AG09319 (cell line): ENCODE measurements at regions not wholly inside any gene's neighbourhood (a gene's known extent, or its start where the extent isn't known, plus 50 kb on each side); places are given as distances from the start of the nearest gene placed in this dataset.

ENCODE experiments used
- DNase-seq: peaks from one replicate; pipeline ENCODE4 v3.0.0-alpha.2; 2010; ENCODE audit warnings: low read depth; ENCODE audit errors: extremely low read depth
- TF ChIP-seq, protein P1 (sequence below): IDR thresholded peaks from 2 replicates; pipeline ENCODE4 v1.5.1; 2011; ENCODE audit warnings: low read depth, mild to moderate bottlenecking, inconsistent platforms, low read length, moderate library complexity

DNA sequence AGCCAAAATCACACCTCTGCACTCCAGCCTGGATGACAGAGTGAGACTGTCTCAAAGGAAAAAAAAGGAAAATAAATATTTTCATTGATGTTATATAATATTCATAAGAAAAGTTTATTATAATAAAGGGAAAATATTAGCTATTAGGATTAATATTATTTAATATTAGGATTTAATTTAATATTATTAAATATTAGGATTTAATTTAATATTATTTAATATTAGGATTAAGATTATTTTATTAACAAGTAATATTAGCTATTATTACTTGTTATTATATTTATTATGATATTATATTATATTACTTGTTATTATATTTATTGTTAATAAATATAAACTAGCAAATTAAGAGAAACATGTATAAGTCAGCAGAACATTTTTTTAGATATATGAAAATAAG lies 518.1 kb downstream of the FSCB start:
- TF ChIP-seq, protein P1, sequence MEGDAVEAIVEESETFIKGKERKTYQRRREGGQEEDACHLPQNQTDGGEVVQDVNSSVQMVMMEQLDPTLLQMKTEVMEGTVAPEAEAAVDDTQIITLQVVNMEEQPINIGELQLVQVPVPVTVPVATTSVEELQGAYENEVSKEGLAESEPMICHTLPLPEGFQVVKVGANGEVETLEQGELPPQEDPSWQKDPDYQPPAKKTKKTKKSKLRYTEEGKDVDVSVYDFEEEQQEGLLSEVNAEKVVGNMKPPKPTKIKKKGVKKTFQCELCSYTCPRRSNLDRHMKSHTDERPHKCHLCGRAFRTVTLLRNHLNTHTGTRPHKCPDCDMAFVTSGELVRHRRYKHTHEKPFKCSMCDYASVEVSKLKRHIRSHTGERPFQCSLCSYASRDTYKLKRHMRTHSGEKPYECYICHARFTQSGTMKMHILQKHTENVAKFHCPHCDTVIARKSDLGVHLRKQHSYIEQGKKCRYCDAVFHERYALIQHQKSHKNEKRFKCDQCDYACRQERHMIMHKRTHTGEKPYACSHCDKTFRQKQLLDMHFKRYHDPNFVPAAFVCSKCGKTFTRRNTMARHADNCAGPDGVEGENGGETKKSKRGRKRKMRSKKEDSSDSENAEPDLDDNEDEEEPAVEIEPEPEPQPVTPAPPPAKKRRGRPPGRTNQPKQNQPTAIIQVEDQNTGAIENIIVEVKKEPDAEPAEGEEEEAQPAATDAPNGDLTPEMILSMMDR: no peak
- DNase-seq: no peak

DNA sequence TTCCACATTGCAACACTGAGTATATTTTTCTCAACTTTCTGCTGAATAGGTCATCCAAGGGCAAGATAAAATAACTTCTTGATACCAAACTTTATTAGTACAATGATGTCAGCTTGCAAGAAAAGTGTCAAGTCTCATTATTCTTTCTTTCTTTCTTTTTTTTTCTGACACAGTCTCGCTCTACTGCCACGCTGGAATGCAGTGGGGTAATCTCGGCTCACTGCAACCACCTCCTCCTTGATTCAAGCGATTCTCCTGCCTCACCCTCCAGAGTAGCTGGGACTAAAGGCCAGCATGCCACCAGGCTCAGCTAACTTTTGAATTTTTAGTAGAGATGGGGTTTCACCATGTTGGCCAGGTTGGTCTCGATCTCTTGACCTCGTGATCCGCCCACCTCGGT lies 523.4 kb downstream of the FSCB start:
- no peak for DNase-seq
- TF ChIP-seq, protein P1: no peak

DNA sequence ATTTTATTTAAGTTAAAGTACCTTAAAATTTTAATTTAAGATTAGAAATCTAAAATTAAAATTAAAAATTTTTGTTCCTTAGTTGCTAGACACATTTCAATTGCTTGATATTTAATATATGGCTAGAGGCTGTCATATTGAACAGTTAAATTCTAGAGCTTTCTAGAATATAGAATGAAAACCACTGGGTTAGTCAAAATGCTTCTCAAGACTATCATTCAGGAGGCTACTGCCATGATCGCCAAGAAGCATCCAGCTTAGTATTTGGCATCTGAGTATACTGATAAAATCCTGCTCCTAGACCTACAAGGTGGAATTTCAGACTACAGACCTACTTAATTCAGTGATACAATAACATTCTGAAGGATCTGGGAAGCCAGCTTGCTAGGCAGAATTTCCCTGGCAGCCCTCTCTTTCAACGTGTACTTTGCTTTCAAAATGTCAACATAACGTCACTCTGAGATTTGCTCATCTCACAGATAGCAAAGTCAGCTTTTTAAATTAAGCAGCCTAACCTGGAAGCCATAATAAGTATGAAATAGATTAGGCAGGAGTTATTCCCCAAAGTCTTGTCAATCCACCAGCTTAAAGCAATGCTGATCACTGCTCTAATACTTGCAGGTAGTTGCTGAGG lies 525.8 kb downstream of the FSCB start:
- TF ChIP-seq, protein P1: no peak
- no peak for DNase-seq

DNA sequence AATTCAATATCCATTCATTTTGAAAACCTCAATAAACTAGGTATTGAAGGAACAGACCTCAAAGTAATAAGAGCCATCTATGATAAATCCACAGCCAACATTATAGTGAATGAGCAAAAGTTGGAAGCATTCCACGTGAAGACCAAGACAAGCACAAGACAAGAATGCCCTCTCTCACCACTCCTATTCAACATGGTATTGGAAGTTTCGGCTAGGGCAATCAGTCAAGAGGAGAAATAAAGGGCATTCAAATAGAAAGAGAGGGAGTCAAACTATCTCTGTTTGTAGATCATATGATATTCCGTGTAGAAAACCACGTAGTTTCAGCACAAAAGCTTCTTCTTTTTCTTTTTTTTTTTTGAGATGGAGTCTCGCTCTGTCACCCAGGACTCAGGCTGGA lies 550.3 kb downstream of the FSCB start:
- DNase-seq: no peak
- TF ChIP-seq, protein P1: no peak

DNA sequence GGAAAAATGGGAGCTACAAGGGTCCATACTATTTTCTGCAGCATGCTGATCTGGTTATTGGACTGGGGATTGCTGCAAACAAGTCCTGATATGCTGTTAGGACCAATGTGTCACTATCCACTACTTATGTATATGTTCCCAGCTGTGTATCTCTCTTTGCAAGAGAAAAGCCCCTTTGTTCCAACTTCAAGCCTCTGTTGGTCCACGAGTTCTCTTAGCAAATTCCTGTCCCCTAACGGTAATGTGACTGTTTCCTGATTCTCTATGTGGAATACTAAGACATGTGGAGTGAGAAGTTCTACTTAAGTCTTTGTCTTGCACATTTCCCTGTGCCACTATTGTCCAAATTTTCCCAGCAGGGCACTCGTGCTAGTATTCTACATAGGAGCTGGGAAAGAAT lies 557.7 kb downstream of the FSCB start:
- no peak for DNase-seq
- TF ChIP-seq, protein P1: no peak

DNA sequence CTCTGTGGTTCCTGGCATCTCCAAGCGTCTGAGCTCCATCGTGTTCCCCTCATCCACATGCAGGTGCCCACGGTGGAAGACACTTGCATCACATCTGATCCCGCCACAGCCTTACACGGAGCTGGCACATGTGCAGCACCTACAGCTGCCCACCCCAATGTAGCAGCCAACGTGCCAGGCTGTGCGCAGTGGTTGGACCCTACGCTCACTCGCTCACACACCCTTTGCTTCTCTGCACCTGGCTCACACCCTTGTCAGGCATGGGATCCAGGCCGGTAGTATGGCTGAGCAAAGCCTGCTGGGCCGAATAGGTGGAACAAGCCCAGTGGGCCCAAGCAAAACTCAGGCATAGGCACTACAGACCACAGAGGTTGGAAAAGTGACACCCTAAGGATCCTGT lies 567.2 kb downstream of the FSCB start:
- TF ChIP-seq, protein P1: no peak
- DNase-seq: no peak

DNA sequence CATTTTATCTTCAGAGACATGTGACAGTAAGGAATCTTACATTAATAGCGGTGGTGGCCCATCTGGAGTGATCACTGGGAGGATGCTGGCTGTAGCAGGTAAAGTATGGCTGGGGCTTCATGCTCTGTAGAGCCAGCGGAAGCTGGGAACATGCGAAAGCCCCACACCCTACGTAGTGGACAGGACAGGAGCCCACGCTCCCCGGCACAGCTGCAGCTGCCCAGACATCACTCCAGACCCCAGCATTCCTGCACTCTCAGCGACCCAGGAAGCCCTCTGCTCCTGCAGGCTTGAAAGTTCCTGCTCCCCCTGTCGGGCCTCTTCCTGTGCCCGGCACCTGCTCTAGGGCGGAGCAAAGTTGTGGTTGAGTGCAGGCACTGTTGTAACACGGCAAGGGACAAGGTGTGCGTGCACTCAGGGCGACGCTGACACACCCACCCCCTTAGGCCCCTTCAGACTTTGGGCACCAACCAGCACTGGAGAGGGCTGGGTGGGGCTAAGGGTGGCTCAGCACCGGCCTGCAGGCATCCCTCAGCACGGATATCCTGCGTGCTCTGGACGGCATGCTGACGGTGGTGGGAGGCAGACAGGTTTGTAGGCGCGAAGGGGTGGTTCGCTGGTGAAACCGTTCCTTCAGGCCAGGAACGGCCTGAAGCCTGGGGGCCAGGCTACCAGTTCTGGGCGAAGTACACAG lies 568.3 kb downstream of the FSCB start:
- DNase-seq: no peak
- TF ChIP-seq, protein P1: no peak
